Astrocyte (in vitro differentiated cells and primary cell): ENCODE measurements at regions not wholly inside any gene's neighbourhood (a gene's known extent, or its start where the extent isn't known, plus 50 kb on each side); places are given as distances from the start of the nearest gene placed in this dataset.

ENCODE experiments used
- CTCF ChIP-seq: IDR thresholded peaks from 2 replicates; pipeline ENCODE4 v1.5.1; 2011; ENCODE audit warnings: low read depth, mild to moderate bottlenecking, inconsistent platforms, low read length, moderate library complexity; ENCODE audit not compliant: insufficient read depth
- EZH2 ChIP-seq: IDR thresholded peaks from 2 replicates; pipeline ENCODE4 v1.6.1; 2012; ENCODE audit warnings: mild to moderate bottlenecking, low read length, inconsistent platforms; ENCODE audit not compliant: insufficient read depth

- no peak for TF ChIP-seq CTCF
- TF ChIP-seq EZH2, result no peak
Measured at GRCh38 chr12:114038962-114039361, 72.8 kb upstream of the RBM19 start.
